Stimulated activated CD4-positive, alpha-beta T cell treated with anti-CD3 and anti-CD28 coated beads, TNF-alpha, amount 100 ng/mL, for 1 hour (primary cell): ENCODE measurements at regions not wholly inside any gene's neighbourhood (a gene's known extent, or its start where the extent isn't known, plus 50 kb on each side); places are given as distances from the start of the nearest gene placed in this dataset.
"Not testable (repeated sequence)": the region's sequence is repeated elsewhere in the genome, so short reads cannot be mapped to it uniquely, and the experiment has no call there.

Source experiments
- DNase-seq, 3 donors: peaks; one replicate each; pipeline ENCODE4 v3.0.0-alpha.2; 2020; ENCODE audit warnings: low read depth in 3 of 3, low spot score in 1 of 3

- no peak for DNase-seq
Observed at GRCh38 chr5:117741655-117742206, 1167.1 kb upstream of the SEMA6A start.

- DNase-seq: no peak
Observed at GRCh38 chr5:117740268-117740667, 1165.6 kb upstream of the SEMA6A start.

- DNase-seq: no peak
Observed at GRCh38 chr5:117738571-117738970, 1163.9 kb upstream of the SEMA6A start.

- no peak for DNase-seq
Observed at GRCh38 chr5:117736698-117737097, 1162.1 kb upstream of the SEMA6A start.

GRCh38 chr5:117734056-117734455 lies 1159.4 kb upstream of the SEMA6A start:
- no peak for DNase-seq

GRCh38 chr5:117733051-117733450 lies 1158.4 kb upstream of the SEMA6A start:
- no peak for DNase-seq

GRCh38 chr5:117732264-117732663 lies 1157.6 kb upstream of the SEMA6A start:
- no peak for DNase-seq

- DNase-seq: no peak
Observed at GRCh38 chr5:117731446-117731845, 1156.8 kb upstream of the SEMA6A start.

GRCh38 chr5:117720784-117721183 lies 1146.2 kb upstream of the SEMA6A start:
- not testable (repeated sequence) for DNase-seq

- DNase-seq: no peak
Observed at GRCh38 chr5:117719413-117719812, 1144.8 kb upstream of the SEMA6A start.

- no peak for DNase-seq
Observed at GRCh38 chr5:117713585-117714198, 1139.1 kb upstream of the SEMA6A start.

- DNase-seq: no peak
Observed at GRCh38 chr5:117701062-117701461, 1126.4 kb upstream of the SEMA6A start.

GRCh38 chr5:117692606-117693005 lies 1118.0 kb upstream of the SEMA6A start:
- no peak for DNase-seq

- no peak for DNase-seq
Observed at GRCh38 chr5:117691081-117691870, 1116.7 kb upstream of the SEMA6A start.

GRCh38 chr5:117690612-117691011 lies 1116.0 kb upstream of the SEMA6A start:
- DNase-seq: no peak

- no peak for DNase-seq
Observed at GRCh38 chr5:117686926-117687325, 1112.3 kb upstream of the SEMA6A start.

GRCh38 chr5:117682416-117682815 lies 1107.8 kb upstream of the SEMA6A start:
- no peak for DNase-seq

- no peak for DNase-seq
Observed at GRCh38 chr5:117681431-117682254, 1107.0 kb upstream of the SEMA6A start.

GRCh38 chr5:117680426-117680825 lies 1105.8 kb upstream of the SEMA6A start:
- DNase-seq: no peak

- no peak for DNase-seq
Observed at GRCh38 chr5:117679046-117679445, 1104.4 kb upstream of the SEMA6A start.

GRCh38 chr5:117675646-117676045 lies 1101.0 kb upstream of the SEMA6A start:
- DNase-seq: no peak

- no peak for DNase-seq
Observed at GRCh38 chr5:117671551-117671950, 1096.9 kb upstream of the SEMA6A start.
